ENCODE measurements at regions not wholly inside any gene's neighbourhood (a gene's known extent, or its start where the extent isn't known, plus 50 kb on each side); places are given as distances from the start of the nearest gene placed in this dataset.

- H3K36me3 Mint-ChIP-seq (ENCODE audit: low read depth), result 0 out of 3 replicates have a peak, but pooled peaks cover 3% of the 10 kb centered on the region
- DNase-seq (ENCODE audit: low spot score) (no peak), ATAC-seq (no peak)
- Histone ChIP-seq H2AFZ (no peak overlapping the region), H3K36me3 (ENCODE audit: insufficient read depth) (no peaks in the 10 kb centered on the region; the same call in 1 of the 2 replicates), H3K79me2 (replicated peaks; ENCODE audit: insufficient read depth) (no peaks in the 10 kb centered on the region), H3K4me3 (no peak overlapping the region), H3K4me2 (no peak overlapping the region), H3K9me2 (ENCODE audit: insufficient read depth) (no peaks in the 10 kb centered on the region), H4K20me1 (replicated peaks; ENCODE audit: insufficient read depth) (no peaks in the 10 kb centered on the region), H3K27ac (ENCODE audit: low read depth) (no peak overlapping the region), H3K27me3 (ENCODE audit: insufficient read depth) (peaks cover 52% of the 10 kb centered on the region), H3K4me1 (ENCODE audit: insufficient read depth) (peaks cover 44% of the 10 kb centered on the region), H3F3A (replicated peaks; ENCODE audit: low read depth) (peaks cover 14% of the 10 kb centered on the region)
- TF ChIP-seq, protein P1, sequence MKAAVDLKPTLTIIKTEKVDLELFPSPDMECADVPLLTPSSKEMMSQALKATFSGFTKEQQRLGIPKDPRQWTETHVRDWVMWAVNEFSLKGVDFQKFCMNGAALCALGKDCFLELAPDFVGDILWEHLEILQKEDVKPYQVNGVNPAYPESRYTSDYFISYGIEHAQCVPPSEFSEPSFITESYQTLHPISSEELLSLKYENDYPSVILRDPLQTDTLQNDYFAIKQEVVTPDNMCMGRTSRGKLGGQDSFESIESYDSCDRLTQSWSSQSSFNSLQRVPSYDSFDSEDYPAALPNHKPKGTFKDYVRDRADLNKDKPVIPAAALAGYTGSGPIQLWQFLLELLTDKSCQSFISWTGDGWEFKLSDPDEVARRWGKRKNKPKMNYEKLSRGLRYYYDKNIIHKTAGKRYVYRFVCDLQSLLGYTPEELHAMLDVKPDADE (IDR thresholded peaks at IDR 0.05), result no peak
- TF ChIP-seq NANOG (IDR thresholded peaks at IDR 0.05; ENCODE audit: borderline replicate concordance) (no peak), JUNB (IDR thresholded peaks at IDR 0.05; ENCODE audit: unreplicated experiment) (no peak), ZNF331 (CRISPR knock-in tag; IDR thresholded peaks at IDR 0.05; ENCODE audit: low read depth) (no peak), EZH2 (IDR thresholded peaks at IDR 0.05; ENCODE audit: low read depth, unreplicated experiment) (no peak), STAT1 (IDR thresholded peaks at IDR 0.05; ENCODE audit: unreplicated experiment) (no peak), EZH2phosphoT487 (IDR thresholded peaks at IDR 0.05; ENCODE audit: unreplicated experiment) (no peak), POLR2AphosphoS5 (IDR thresholded peaks at IDR 0.05; ENCODE audit: low read depth) (no peak), ZNF114 (CRISPR knock-in tag; IDR thresholded peaks at IDR 0.05) (no peak), CREB1 (CRISPR knock-in tag; IDR thresholded peaks at IDR 0.05; ENCODE audit: low read depth) (no peak)
- TF ChIP-seq, protein P2, sequence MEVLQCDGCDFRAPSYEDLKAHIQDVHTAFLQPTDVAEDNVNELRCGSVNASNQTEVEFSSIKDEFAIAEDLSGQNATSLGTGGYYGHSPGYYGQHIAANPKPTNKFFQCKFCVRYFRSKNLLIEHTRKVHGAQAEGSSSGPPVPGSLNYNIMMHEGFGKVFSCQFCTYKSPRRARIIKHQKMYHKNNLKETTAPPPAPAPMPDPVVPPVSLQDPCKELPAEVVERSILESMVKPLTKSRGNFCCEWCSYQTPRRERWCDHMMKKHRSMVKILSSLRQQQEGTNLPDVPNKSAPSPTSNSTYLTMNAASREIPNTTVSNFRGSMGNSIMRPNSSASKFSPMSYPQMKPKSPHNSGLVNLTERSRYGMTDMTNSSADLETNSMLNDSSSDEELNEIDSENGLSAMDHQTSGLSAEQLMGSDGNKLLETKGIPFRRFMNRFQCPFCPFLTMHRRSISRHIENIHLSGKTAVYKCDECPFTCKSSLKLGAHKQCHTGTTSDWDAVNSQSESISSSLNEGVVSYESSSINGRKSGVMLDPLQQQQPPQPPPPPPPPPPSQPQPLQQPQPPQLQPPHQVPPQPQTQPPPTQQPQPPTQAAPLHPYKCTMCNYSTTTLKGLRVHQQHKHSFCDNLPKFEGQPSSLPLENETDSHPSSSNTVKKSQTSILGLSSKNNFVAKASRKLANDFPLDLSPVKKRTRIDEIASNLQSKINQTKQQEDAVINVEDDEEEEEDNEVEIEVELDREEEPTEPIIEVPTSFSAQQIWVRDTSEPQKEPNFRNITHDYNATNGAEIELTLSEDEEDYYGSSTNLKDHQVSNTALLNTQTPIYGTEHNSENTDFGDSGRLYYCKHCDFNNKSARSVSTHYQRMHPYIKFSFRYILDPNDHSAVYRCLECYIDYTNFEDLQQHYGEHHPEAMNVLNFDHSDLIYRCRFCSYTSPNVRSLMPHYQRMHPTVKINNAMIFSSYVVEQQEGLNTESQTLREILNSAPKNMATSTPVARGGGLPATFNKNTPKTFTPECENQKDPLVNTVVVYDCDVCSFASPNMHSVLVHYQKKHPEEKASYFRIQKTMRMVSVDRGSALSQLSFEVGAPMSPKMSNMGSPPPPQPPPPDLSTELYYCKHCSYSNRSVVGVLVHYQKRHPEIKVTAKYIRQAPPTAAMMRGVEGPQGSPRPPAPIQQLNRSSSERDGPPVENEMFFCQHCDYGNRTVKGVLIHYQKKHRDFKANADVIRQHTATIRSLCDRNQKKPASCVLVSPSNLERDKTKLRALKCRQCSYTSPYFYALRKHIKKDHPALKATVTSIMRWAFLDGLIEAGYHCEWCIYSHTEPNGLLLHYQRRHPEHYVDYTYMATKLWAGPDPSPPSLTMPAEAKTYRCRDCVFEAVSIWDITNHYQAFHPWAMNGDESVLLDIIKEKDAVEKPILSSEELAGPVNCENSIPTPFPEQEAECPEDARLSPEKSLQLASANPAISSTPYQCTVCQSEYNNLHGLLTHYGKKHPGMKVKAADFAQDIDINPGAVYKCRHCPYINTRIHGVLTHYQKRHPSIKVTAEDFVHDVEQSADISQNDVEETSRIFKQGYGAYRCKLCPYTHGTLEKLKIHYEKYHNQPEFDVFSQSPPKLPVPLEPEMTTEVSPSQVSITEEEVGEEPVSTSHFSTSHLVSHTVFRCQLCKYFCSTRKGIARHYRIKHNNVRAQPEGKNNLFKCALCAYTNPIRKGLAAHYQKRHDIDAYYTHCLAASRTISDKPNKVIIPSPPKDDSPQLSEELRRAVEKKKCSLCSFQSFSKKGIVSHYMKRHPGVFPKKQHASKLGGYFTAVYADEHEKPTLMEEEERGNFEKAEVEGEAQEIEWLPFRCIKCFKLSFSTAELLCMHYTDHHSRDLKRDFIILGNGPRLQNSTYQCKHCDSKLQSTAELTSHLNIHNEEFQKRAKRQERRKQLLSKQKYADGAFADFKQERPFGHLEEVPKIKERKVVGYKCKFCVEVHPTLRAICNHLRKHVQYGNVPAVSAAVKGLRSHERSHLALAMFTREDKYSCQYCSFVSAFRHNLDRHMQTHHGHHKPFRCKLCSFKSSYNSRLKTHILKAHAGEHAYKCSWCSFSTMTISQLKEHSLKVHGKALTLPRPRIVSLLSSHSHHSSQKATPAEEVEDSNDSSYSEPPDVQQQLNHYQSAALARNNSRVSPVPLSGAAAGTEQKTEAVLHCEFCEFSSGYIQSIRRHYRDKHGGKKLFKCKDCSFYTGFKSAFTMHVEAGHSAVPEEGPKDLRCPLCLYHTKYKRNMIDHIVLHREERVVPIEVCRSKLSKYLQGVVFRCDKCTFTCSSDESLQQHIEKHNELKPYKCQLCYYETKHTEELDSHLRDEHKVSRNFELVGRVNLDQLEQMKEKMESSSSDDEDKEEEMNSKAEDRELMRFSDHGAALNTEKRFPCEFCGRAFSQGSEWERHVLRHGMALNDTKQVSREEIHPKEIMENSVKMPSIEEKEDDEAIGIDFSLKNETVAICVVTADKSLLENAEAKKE (CRISPR knock-in tag; IDR thresholded peaks at IDR 0.05), result no peak
- TF ChIP-seq, protein P3, sequence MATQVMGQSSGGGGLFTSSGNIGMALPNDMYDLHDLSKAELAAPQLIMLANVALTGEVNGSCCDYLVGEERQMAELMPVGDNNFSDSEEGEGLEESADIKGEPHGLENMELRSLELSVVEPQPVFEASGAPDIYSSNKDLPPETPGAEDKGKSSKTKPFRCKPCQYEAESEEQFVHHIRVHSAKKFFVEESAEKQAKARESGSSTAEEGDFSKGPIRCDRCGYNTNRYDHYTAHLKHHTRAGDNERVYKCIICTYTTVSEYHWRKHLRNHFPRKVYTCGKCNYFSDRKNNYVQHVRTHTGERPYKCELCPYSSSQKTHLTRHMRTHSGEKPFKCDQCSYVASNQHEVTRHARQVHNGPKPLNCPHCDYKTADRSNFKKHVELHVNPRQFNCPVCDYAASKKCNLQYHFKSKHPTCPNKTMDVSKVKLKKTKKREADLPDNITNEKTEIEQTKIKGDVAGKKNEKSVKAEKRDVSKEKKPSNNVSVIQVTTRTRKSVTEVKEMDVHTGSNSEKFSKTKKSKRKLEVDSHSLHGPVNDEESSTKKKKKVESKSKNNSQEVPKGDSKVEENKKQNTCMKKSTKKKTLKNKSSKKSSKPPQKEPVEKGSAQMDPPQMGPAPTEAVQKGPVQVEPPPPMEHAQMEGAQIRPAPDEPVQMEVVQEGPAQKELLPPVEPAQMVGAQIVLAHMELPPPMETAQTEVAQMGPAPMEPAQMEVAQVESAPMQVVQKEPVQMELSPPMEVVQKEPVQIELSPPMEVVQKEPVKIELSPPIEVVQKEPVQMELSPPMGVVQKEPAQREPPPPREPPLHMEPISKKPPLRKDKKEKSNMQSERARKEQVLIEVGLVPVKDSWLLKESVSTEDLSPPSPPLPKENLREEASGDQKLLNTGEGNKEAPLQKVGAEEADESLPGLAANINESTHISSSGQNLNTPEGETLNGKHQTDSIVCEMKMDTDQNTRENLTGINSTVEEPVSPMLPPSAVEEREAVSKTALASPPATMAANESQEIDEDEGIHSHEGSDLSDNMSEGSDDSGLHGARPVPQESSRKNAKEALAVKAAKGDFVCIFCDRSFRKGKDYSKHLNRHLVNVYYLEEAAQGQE (IDR thresholded peaks at IDR 0.05; ENCODE audit: unreplicated experiment), result no peak
- TF ChIP-seq, protein P4, sequence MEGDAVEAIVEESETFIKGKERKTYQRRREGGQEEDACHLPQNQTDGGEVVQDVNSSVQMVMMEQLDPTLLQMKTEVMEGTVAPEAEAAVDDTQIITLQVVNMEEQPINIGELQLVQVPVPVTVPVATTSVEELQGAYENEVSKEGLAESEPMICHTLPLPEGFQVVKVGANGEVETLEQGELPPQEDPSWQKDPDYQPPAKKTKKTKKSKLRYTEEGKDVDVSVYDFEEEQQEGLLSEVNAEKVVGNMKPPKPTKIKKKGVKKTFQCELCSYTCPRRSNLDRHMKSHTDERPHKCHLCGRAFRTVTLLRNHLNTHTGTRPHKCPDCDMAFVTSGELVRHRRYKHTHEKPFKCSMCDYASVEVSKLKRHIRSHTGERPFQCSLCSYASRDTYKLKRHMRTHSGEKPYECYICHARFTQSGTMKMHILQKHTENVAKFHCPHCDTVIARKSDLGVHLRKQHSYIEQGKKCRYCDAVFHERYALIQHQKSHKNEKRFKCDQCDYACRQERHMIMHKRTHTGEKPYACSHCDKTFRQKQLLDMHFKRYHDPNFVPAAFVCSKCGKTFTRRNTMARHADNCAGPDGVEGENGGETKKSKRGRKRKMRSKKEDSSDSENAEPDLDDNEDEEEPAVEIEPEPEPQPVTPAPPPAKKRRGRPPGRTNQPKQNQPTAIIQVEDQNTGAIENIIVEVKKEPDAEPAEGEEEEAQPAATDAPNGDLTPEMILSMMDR (conservative IDR thresholded peaks at IDR 0.05; ENCODE audit: low read depth in 2 of 2), result no peak
- H3K27ac Mint-ChIP-seq, result no peak overlapping the region
- peaks cover 60% of the 10 kb centered on the region for H3K27me3 Mint-ChIP-seq (ENCODE audit: insufficient read depth, low read depth, poor library complexity)
- H3K4me3 Mint-ChIP-seq, result no peak overlapping the region
- peaks cover 3% of the 10 kb centered on the region; the same call in 2 of the 3 replicates for H3K9me3 Mint-ChIP-seq
- peaks cover 47% of the 10 kb centered on the region for H3K4me1 Mint-ChIP-seq
These were observed 363.0 kb upstream of the IRX2 start for GRCh38 chr5:3114467-3114866.
